C4-2B (cell line): ENCODE measurements at regions not wholly inside any gene's neighbourhood (a gene's known extent, or its start where the extent isn't known, plus 50 kb on each side); places are given as distances from the start of the nearest gene placed in this dataset.
"Not testable (repeated sequence)": the region's sequence is repeated elsewhere in the genome, so short reads cannot be mapped to it uniquely, and the experiment has no call there.

Source experiments
- H3K27ac ChIP-seq: fragments of 450-650 bp; 2 replicates; pipeline ENCODE4 v1.5.1; 2017
- CTCF ChIP-seq: fragments of 450-650 bp; conservative IDR thresholded peaks from 2 replicates; pipeline ENCODE4 v1.5.1; 2017; ENCODE audit warnings: mild to moderate bottlenecking
- ZFX ChIP-seq: fragments of 450-650 bp; IDR thresholded peaks from 2 replicates; pipeline ENCODE4 v1.6.1; 2017

- TF ChIP-seq CTCF (no peak), ZFX (no peak)
- no peak overlapping the region for H3K27ac ChIP-seq
These were observed 770.9 kb upstream of the TPTE start for GRCh38 chr21:9750341-9751086.

DNA sequence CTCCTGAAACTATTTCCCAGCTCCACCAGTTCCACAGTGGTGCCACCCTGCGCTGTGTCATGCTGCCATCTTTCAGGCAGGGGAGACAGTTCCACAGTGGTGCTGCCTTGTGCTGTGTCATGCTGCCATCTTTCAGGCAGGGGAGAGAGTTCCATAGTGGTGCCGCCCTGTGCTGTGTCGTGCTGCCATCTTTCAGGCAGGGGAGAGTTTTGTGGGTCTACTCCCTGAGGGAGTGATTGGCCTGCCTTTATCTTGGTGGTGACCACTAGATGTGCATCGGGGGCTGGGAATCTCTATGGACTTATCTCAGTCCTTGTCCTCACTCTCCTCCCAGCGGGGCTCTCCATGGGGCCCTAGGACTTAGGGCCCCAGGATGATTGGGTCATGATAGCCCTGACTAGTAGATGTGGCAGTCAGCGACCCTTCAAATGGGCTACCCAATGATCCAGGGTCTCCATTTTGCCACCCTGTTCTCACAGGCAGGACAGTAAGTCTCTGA lies 770.2 kb upstream of the TPTE start:
- H3K27ac ChIP-seq = not testable (repeated sequence)

DNA sequence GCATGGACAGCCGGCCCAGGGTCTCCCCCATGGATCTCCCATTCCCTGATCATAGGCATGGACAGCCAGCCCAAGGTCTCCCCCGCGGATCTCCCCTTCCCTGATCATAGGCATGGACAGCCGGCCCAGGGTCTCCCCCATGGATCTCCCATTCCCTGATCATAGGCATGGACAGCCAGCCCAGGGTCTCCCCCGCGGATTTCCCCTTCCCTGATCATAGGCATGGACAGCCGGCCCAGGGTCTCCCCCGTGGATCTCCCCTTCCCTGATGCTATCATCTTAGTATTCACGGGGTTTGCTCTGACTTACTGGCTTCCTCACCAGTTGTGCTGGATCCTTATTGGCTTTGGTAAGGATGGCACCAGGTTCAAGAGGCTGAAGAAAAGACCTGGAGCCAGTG lies 769.4 kb upstream of the TPTE start:
- not testable (repeated sequence) for H3K27ac ChIP-seq

DNA sequence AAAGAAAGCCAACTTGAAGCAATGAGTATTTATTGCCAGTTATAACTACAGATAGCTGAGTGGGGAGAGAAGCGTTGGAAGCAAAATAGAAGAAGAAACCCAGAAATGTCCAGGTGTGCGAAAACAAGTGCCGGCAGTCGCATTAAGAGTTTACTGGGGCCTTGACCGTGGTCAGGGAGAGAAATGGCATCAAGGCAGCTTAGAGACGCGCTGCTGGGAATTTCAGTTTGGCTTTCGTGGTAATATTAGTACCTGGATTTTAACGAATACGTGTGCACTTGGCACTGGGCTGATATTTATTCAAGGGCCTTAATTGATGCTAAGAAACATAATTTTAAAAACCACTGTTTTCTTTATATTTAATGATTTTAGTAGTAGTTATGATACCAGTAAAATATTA lies 767.9 kb upstream of the TPTE start:
- not testable (repeated sequence) for H3K27ac ChIP-seq

DNA sequence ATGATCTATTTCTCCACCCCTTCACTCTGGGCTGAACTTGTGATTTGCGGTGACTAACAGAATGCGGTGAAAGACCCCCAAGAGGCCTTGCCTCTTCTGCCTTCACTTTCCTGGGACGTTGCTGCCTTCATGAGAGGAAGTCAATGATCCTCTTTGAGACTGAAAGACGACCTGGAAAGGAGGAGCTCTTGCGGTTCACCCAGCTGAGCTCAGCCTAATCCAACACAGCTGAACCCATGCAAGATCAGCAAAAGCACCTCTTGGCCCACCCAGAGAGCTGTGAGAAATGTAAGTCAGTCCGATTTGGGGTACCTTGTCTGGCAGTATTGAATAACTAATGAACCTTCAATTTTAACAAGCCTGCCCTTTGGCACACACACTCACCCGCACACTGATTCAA lies 767.4 kb upstream of the TPTE start:
- H3K27ac ChIP-seq = no peak overlapping the region
- no peak for TF ChIP-seq ZFX
- TF ChIP-seq CTCF = no peak

GRCh38 chr21:9754434-9754833 lies 766.9 kb upstream of the TPTE start:
- not testable (repeated sequence) for H3K27ac ChIP-seq

GRCh38 chr21:9755611-9756010 lies 765.8 kb upstream of the TPTE start:
- no peak for TF ChIP-seq ZFX
- TF ChIP-seq CTCF = no peak
- no peak overlapping the region for H3K27ac ChIP-seq

GRCh38 chr21:9756677-9757076 lies 764.7 kb upstream of the TPTE start:
- no peak overlapping the region for H3K27ac ChIP-seq
- TF ChIP-seq CTCF (no peak), ZFX (no peak)

DNA sequence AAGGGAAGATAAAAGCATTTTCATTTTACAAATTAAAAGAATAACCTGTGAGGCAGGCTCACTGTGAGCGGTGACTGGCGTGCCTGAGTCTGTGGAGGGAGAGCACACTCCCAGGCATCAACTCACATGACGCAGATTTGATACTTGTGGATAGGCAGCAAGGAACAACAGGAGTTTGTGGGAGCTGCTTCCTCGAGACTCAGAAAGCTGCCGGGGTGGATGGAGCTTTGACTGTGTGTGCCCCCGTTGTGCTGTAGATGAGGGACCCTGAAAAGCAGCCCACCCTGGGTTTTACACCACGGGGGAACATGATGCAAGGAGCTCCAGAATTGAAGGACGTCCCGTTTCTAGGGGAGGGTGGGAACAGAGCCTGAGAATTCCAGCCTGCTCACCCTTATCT lies 764.3 kb upstream of the TPTE start:
- not testable (repeated sequence) for H3K27ac ChIP-seq

DNA sequence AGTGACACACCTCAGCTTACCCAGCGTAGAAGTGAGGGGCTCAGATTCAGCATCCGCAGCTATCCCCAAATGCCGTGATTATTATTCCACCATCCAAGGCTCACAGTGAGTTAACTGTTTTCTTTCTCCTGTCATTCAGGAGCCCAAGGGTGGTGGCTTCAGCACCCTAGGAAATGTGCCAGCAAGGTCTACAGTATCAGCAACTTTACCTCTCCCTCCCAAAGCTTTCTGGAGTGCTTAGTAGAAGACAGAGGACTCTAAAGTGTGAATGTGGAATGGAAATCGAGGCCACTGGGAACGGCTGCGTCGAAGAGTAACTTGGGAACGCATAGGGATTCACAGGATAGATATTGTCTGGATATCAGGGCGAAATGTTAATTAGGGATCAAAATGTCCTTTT lies 763.8 kb upstream of the TPTE start:
- H3K27ac ChIP-seq = not testable (repeated sequence)

GRCh38 chr21:9758141-9758540 lies 763.2 kb upstream of the TPTE start:
- TF ChIP-seq ZFX (no peak), CTCF (no peak)
- H3K27ac ChIP-seq = no peak overlapping the region
